Heart left ventricle (tissue), 16 donors: ENCODE measurements at regions not wholly inside any gene's neighbourhood (a gene's known extent, or its start where the extent isn't known, plus 50 kb on each side); places are given as distances from the start of the nearest gene placed in this dataset.

Experiments
- ATAC-seq, 4 donors: fragments of 200-7000 bp; cut with Tn5 transposase; one replicate each; pipeline ENCODE4 v1.9.1; 2020 to 2022; ENCODE audit warnings: moderate library complexity in 4 of 4, mild to moderate bottlenecking in 3 of 4, moderate number of reproducible peaks in 1 of 4
- DNase-seq, 5 donors: peaks; one replicate each; pipeline ENCODE4 v3.0.0-alpha.2; 2020
- H3K27ac ChIP-seq, 12 donors: fragments of 200-600 bp; sonication (generic) in 4 of 12; one replicate each; pipeline versions ENCODE4 v1.5.0 to v1.8.0; 2016 to 2022; ENCODE audit warnings: mild to moderate bottlenecking in 2 of 12
- H3K27me3 ChIP-seq, 9 donors: fragments of 200-600 bp; sonication (generic) in 2 of 9; one replicate each; pipeline versions ENCODE4 v1.5.1 to v1.8.0; 2016 to 2022; ENCODE audit warnings: mild to moderate bottlenecking in 3 of 9
- H3K36me3 ChIP-seq, 9 donors: fragments of 200-600 bp; sonication (generic) in 2 of 9; one replicate each; pipeline versions ENCODE4 v1.5.0 to v1.8.0; 2018 to 2022; ENCODE audit warnings: mild to moderate bottlenecking in 2 of 9
- H3K4me1 ChIP-seq, 12 donors: fragments of 200-600 bp; sonication (generic) in 4 of 12; one replicate each; pipeline versions ENCODE4 v1.5.0 to v1.8.0; 2016 to 2022; ENCODE audit warnings: mild to moderate bottlenecking in 3 of 12
- H3K4me3 ChIP-seq, 12 donors: fragments of 200-600 bp; sonication (generic) in 4 of 12; one replicate each; pipeline versions ENCODE4 v1.5.0 to v1.8.0; 2017 to 2022; ENCODE audit warnings: mild to moderate bottlenecking in 9 of 12, moderate library complexity in 4 of 12
- H3K9me3 ChIP-seq, 12 donors: fragments of 200-600 bp; sonication (generic) in 4 of 12; one replicate each; pipeline versions ENCODE4 v1.5.0 to v1.8.0; 2016 to 2022; ENCODE audit warnings: mild to moderate bottlenecking in 1 of 12
- CTCF ChIP-seq, 12 donors: fragments of 200-600 bp; sonication (generic) in 4 of 12; IDR thresholded peaks; one replicate each; pipeline versions ENCODE4 v1.5.0 to v1.8.0; 2018 to 2022; ENCODE audit warnings: antibody characterized with exemption in 12 of 12, mild to moderate bottlenecking in 5 of 12
- POLR2A ChIP-seq, 2 donors: fragments of 450-650 bp; IDR thresholded peaks; one replicate each; pipeline ENCODE4 v1.6.1; 2017; ENCODE audit warnings: antibody characterized with exemption in 2 of 2, mild to moderate bottlenecking in 2 of 2, moderate library complexity in 2 of 2
- WGBS, 4 donors: extraction: QIAGEN DNeasy Blood & Tissue Kit in 2 of 4; methylation state at CpG; one replicate each; pipeline versions ENCODE4 v1.1.5 to v1.1.7; 2013 to 2018; 5-methylcytosine and 5-hydroxymethylcytosine counted together
- intact Hi-C, 10 donors: fragments of 100-400 bp; cut with DNase I; formaldehyde crosslinking; loops; one replicate each; pipeline versions ENCODE4 v1.11.1 to v1.14.2; 2022
- donor health status: ischemic (EF 13 %, LVEDD 7.1; RV severe dilation, severe dysfunction).
- donor health status: healthy with polysubstance abuse.
- donor health status: DM: no; HTN: yes; CAD: no.
- donor health status: DM: no; HTN: no; CAD: no.
- donor health status: ischemic (EF 25% LVEDD 6.9; RV normal size, moderate dysfunction).
- donor health status: ischemic (EF 25% LVEDD 5.7; RV mildly dilated, moderate dysfunction).
- donor health status: healthy.
- donor health status: DM: yes; HTN: yes; CAD: no.
- donor health status: ischemic (EF 35%, LVEDD 5.7; RV mildly dilated, moderate dysfunction).
- donor health status: nonischemic (EF 11% LVEDD 7.7; RV severe dilation, severe dysfunction).
- donor health status: DM: yes; HTN: yes; CAD: no.
- donor health status: PGD.
- donor health status: ischemic (EF 29% LVEDD 5.4; RV normal size, mild dysfunction).
- donor health status: nonischemic (EF 23%, LVEDD 6.1; RV moderate dilation, normal function).

GRCh38 chr11:90783111-90783510 lies 560.3 kb upstream of the CHORDC1 start:
- intact Hi-C loops, result no loop called here
- Histone ChIP-seq H3K36me3 (no peaks in the 10 kb centered on the region), H3K4me1 (no peaks in the 10 kb centered on the region), H3K4me3 (no peak overlapping the region), H3K27ac (no peak overlapping the region), H3K27me3 (no peaks in the 10 kb centered on the region), H3K9me3 (peaks cover 0 to 28% (median 9%) of the 10 kb centered on the region in 12 donors)
- ATAC-seq (no peak), DNase-seq (no peak)
- WGBS, 4 donors, result 77 to 84% (median 83%) methylated on average over 3 of the region's 3 CpGs
- TF ChIP-seq POLR2A (IDR thresholded peaks at IDR 0.05) (no peak), CTCF (IDR thresholded peaks at IDR 0.05) (no peak)

- no peak overlapping the region for H3K27ac ChIP-seq
- H3K4me1 ChIP-seq, result no peaks in the 10 kb centered on the region
- TF ChIP-seq POLR2A (IDR thresholded peaks at IDR 0.05), result no peak
- no peak for TF ChIP-seq CTCF (IDR thresholded peaks at IDR 0.05)
- intact Hi-C loops, result no loop called here
- H3K9me3 ChIP-seq, result peaks cover 0 to under 1% (median 0%) of the 10 kb centered on the region in 12 donors
- no peak overlapping the region for H3K4me3 ChIP-seq
- no peaks in the 10 kb centered on the region for H3K27me3 ChIP-seq
- DNase-seq, result no peak
- no peak for ATAC-seq
- H3K36me3 ChIP-seq, result no peaks in the 10 kb centered on the region
These were observed 556.2 kb upstream of the CHORDC1 start for GRCh38 chr11:90779098-90779497.

- intact Hi-C loops, result no loop called here
- ATAC-seq (no peak), DNase-seq (no peak)
- Histone ChIP-seq H3K9me3 (peaks cover 0 to 19% (median 0%) of the 10 kb centered on the region in 12 donors), H3K27ac (no peak overlapping the region), H3K4me1 (no peaks in the 10 kb centered on the region), H3K27me3 (no peaks in the 10 kb centered on the region), H3K4me3 (no peak overlapping the region), H3K36me3 (no peaks in the 10 kb centered on the region)
- TF ChIP-seq CTCF (IDR thresholded peaks at IDR 0.05) (no peak), POLR2A (IDR thresholded peaks at IDR 0.05) (no peak)
- 83 to 88% (median 85%) methylated on average over 6 of the region's 6 CpGs for WGBS, 4 donors
These were observed 552.8 kb upstream of the CHORDC1 start for GRCh38 chr11:90775567-90776165.

GRCh38 chr11:90774727-90775566 lies 552.1 kb upstream of the CHORDC1 start:
- ATAC-seq (no peak), DNase-seq (no peak)
- peaks cover 0 to 19% (median 0%) of the 10 kb centered on the region in 12 donors for H3K9me3 ChIP-seq
- H3K27me3 ChIP-seq, result no peaks in the 10 kb centered on the region
- H3K36me3 ChIP-seq, result no peaks in the 10 kb centered on the region
- H3K4me1 ChIP-seq, result no peaks in the 10 kb centered on the region
- H3K4me3 ChIP-seq, result no peak overlapping the region
- H3K27ac ChIP-seq, result no peak overlapping the region
- 63 to 71% (median 70%) methylated on average over 13 of the region's 13 CpGs for WGBS, 4 donors
- intact Hi-C loops, result no loop called here
- no peak for TF ChIP-seq POLR2A (IDR thresholded peaks at IDR 0.05)
